MM.1S (cell line): ENCODE measurements at regions not wholly inside any gene's neighbourhood (a gene's known extent, or its start where the extent isn't known, plus 50 kb on each side); places are given as distances from the start of the nearest gene placed in this dataset.

Source experiments
- CTCF ChIP-seq: fragments of 300-600 bp; sonication (generic); IDR thresholded peaks from 2 replicates; pipeline ENCODE4 v1.5.1; 2016; ENCODE audit warnings: antibody characterized with exemption, low read length, mixed read lengths
- EZH2 ChIP-seq: fragments of 300-600 bp; sonication (generic); optimal IDR thresholded peaks from 2 replicates; pipeline ENCODE3; 2017; ENCODE audit warnings: low read depth, mild to moderate bottlenecking, antibody characterized with exemption, low read length, mixed read lengths
- EZH2phosphoT487 ChIP-seq: fragments of 300-600 bp; sonication (generic); IDR thresholded peaks from 2 replicates; pipeline ENCODE4 v1.6.1; 2018; ENCODE audit warnings: antibody characterized with exemption, low read length

- peak; percentile 90 for TF ChIP-seq CTCF
- TF ChIP-seq EZH2, result no peak
- no peak for TF ChIP-seq EZH2phosphoT487
Measured at GRCh38 chr10:80945264-80945880, 407.7 kb downstream of the SH2D4B start.
